Amygdala (tissue), 56 donors: ENCODE measurements at regions not wholly inside any gene's neighbourhood (a gene's known extent, or its start where the extent isn't known, plus 50 kb on each side); places are given as distances from the start of the nearest gene placed in this dataset.
"Not testable (repeated sequence)": the region's sequence is repeated elsewhere in the genome, so short reads cannot be mapped to it uniquely, and the experiment has no call there.

Source experiments
- DNase-seq, 56 donors: peaks; one replicate each; lab custom pipeline; 2025; lab: John Stamatoyannopoulos, UW

- DNase-seq, result not testable (repeated sequence)
Observed at GRCh38 chr15:20022349-20022748, 519.3 kb downstream of the GOLGA6L6 start.

DNA sequence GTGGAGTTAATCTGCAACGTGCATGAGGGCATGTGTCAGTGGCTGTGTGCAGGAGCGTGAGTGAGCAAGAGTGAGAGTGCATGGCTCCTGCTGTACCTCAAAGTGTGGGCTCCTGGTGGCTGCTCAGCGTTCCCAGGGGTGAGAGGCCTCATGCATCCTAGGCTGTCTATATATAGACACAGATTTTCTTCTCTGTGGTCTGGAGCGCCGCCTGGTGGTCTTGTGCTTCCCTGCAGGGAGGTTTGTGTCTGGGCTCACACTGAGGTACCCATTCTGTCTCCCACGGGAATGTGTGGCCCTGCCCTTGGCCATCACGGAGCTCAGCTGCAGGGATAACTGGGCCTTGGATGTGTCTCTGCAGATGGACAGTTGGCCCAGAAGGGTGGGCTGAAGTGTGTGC lies 520.2 kb downstream of the GOLGA6L6 start:
- not testable (repeated sequence) for DNase-seq

GRCh38 chr15:20020588-20020987 lies 521.0 kb downstream of the GOLGA6L6 start:
- not testable (repeated sequence) for DNase-seq

DNA sequence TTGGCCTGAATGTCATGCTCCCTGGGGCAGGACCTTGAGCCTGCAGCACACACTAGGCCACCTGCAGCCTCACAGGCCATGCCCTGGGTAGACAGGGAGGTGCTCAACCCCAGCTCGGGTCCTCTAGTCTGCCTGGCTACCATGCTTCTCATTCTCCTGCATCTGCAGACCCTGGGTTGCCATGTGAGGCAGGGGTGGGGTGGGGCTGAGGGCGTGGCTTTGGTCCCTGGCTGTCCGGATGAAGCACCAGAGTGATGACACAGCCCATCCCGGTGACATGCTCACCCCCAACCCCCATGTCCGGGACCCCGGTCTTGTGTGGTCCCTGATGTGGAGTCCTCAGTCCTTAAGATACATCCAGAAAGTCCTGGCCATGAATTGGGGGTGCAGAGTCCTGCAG lies 521.8 kb downstream of the GOLGA6L6 start:
- not testable (repeated sequence) for DNase-seq

- DNase-seq, result not testable (repeated sequence)
Observed at GRCh38 chr15:20017581-20017980, 524.0 kb downstream of the GOLGA6L6 start.

- not testable (repeated sequence) for DNase-seq
Observed at GRCh38 chr15:20016941-20017340, 524.7 kb downstream of the GOLGA6L6 start.

GRCh38 chr15:20012837-20013236 lies 528.8 kb downstream of the GOLGA6L6 start:
- not testable (repeated sequence) for DNase-seq

GRCh38 chr15:20010759-20011158 lies 530.8 kb downstream of the GOLGA6L6 start:
- not testable (repeated sequence) for DNase-seq

GRCh38 chr15:20009619-20010018 lies 532.0 kb downstream of the GOLGA6L6 start:
- not testable (repeated sequence) for DNase-seq

DNA sequence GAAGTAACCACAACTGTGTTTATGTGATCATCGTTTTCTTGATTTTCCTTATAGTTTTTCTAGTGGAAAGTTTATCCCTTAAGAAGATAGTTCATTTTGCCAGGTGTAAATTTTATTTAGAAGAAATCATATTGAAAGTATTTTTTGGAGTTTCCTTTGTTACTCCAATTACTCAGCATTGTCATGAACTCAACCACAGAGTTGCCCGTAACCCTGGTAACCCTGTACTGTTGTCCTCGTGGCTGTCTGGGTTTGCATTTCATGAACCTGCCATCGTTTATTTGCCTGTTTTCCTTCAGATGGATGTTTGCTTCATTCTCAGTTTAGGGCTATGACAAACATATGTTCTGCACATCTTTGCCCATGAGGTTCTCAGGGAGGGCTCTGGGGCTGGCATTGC lies 534.3 kb downstream of the GOLGA6L6 start:
- DNase-seq, result not testable (repeated sequence)

- DNase-seq, result not testable (repeated sequence)
Observed at GRCh38 chr15:20003471-20003870, 538.1 kb downstream of the GOLGA6L6 start.

- DNase-seq, result not testable (repeated sequence)
Observed at GRCh38 chr15:20002560-20002959, 539.0 kb downstream of the GOLGA6L6 start.

DNA sequence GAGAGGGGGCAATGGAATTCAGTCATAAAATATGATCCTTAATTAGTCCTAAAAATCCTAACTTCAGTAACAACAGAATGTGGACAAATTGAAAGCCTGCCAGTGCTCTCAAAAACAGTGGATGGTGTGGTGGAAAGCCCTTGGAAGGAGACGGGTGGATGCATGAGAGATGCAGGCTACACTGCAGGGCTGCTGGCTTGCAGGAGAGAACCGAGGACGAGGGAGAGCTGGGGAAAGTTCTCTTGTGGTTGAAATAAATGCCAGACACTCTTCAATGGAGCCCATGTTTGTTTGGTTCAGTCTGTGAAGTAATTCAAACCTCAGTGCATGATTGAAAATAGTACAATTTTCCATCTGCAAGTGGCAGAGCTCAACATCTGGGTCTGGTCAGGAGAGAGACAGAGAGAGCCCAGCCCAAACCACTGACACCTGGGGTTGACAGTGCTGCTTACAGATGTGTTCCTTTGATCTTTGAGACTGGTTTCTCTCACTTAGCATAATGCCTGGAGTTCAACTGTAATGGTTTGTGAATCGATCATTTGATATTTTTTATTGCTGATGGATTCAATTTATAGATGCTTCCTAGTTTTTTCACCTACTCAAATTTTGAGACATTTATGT lies 544.9 kb downstream of the GOLGA6L6 start:
- DNase-seq, result not testable (repeated sequence)

DNA sequence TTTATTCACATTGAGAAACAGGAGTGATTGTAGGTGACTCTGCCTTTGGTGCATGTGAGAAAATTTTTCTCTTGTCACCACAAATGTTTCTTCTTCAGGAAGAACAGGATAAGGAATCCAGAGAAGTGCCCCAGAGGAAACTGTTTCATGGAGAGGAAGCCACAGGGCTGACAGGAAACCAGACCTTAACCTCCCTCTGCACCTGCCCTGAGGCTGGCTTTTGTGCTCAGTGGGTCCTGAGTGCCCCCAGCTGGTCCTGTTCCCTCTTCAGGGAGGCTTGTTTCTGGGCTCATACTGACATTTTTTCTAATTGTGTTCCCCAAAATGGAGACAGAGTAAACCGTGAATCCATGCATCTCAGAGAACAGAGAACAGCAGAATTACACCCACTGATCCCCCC lies 546.3 kb downstream of the GOLGA6L6 start:
- DNase-seq, result not testable (repeated sequence)

DNA sequence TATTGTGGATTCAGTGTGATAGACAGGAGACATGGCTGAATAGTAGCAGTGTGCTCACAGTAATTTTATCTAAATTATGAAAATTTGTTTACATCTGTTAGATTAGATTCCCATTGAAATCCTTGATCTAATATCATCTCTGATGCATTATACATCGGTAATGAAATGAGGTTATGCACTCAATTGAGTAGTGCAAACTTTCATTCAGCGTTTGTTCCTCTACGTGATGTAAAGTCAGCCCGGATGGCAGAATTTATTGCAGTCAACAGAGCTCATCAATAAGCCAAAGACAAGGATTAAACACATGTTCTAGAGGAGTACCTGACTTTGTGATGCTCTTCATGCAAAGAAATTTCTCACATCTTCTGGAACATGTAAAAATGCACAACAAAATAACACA lies 549.2 kb downstream of the GOLGA6L6 start:
- DNase-seq, result no peak

- DNase-seq, result no peak
Observed at GRCh38 chr15:19988094-19988660, 553.4 kb downstream of the GOLGA6L6 start.

DNA sequence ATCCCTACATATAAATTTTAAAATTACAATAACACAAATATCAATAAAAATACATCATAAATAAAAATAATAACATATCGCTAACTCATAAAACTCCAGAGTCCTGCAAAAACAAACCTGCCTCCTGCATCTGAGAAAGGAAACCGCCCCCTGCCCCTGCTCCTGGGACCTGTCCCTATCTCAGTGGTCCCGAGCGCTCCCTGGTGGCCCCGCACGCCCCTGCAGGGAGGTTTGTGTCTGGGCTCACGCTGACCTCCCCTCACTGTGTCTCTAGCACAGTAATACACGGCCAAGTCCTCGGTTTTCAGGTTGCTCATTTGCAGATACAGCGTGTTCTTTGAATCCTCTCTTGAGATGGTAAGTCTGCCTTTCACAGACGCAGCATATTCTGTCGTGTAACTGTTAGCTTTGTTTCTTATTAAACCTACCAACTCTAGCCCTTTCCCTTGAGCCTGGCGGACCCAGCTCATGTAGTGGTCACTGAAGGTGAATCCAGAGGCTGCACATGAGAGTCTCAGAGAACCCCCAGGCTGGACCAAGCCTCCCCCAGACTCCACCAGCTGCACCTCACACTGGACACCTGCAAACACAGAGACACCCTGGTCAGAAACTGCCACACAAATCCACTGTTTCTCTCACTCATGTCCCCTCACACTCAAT lies 554.1 kb downstream of the GOLGA6L6 start:
- DNase-seq, result peak in 1 of 56 donors; percentile 0

- no peak for DNase-seq
Observed at GRCh38 chr15:19984101-19984500, 557.5 kb downstream of the GOLGA6L6 start.

GRCh38 chr15:19974998-19975397 lies 566.6 kb downstream of the GOLGA6L6 start:
- no peak for DNase-seq

DNA sequence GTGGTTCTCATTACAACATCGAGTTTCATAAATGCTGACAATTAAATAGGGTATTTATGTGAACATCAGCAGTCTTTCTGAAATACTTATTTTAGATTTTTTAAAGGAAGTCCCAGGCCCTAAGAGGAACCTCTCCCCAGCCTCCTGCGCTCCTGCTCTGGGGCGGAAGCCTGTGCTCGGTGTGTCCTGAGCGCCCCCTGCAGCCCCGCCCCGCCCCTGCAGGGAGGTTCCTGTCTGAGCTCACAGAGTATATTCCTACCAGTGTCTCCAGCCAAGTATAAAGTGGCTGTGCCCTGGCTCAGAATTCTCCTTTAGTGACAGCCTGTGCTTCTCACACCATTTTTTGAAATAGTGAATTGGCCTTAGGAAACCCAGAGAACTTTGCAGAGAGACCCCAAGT lies 567.9 kb downstream of the GOLGA6L6 start:
- DNase-seq, result no peak

DNA sequence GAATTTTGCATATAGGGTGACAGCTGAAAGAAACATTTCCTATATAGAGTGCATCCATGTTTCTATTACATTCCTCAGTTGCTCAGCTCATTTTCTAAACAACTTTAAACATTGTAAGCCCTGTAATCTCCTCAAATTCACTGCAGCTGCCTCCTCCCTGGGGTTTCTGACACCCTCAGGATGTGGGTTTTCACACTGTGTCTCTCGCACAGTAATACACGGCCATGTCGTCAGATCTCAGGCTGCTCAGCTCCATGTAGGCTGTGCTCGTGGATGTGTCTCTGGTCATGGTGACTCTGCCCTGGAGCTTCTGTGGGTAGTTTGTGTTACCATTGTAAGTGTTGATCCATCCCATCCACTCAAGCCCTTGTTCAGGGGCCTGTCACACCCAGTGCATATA lies 569.0 kb downstream of the GOLGA6L6 start:
- not testable (repeated sequence) for DNase-seq

GRCh38 chr15:19965574-19965973 lies 576.0 kb downstream of the GOLGA6L6 start:
- not testable (repeated sequence) for DNase-seq
